HL-60 (cell line): ENCODE measurements at regions not wholly inside any gene's neighbourhood (a gene's known extent, or its start where the extent isn't known, plus 50 kb on each side); places are given as distances from the start of the nearest gene placed in this dataset.

Source experiments
- POLR2AphosphoS5 ChIP-seq: IDR thresholded peaks from 2 replicates; pipeline ENCODE4 v1.6.1; 2012; ENCODE audit warnings: low read depth
- TF ChIP-seq, protein P1 (sequence below): IDR thresholded peaks from one replicate; pipeline ENCODE4 v1.5.1; 2011; ENCODE audit warnings: low read length, control low read depth, inconsistent platforms; ENCODE audit not compliant: insufficient read depth

- TF ChIP-seq, protein P1, sequence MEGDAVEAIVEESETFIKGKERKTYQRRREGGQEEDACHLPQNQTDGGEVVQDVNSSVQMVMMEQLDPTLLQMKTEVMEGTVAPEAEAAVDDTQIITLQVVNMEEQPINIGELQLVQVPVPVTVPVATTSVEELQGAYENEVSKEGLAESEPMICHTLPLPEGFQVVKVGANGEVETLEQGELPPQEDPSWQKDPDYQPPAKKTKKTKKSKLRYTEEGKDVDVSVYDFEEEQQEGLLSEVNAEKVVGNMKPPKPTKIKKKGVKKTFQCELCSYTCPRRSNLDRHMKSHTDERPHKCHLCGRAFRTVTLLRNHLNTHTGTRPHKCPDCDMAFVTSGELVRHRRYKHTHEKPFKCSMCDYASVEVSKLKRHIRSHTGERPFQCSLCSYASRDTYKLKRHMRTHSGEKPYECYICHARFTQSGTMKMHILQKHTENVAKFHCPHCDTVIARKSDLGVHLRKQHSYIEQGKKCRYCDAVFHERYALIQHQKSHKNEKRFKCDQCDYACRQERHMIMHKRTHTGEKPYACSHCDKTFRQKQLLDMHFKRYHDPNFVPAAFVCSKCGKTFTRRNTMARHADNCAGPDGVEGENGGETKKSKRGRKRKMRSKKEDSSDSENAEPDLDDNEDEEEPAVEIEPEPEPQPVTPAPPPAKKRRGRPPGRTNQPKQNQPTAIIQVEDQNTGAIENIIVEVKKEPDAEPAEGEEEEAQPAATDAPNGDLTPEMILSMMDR: no peak
- TF ChIP-seq POLR2AphosphoS5: no peak
These were observed 64.8 kb upstream of the GALNT5 start for GRCh38 chr2:157192445-157193423.
